Fibroblast of skin of right biceps (primary cell): ENCODE measurements at regions not wholly inside any gene's neighbourhood (a gene's known extent, or its start where the extent isn't known, plus 50 kb on each side); places are given as distances from the start of the nearest gene placed in this dataset.
"Not testable (repeated sequence)": the region's sequence is repeated elsewhere in the genome, so short reads cannot be mapped to it uniquely, and the experiment has no call there.

Experiments
- DNase-seq: peaks from one replicate; pipeline ENCODE4 v3.0.0-alpha.2; 2013

GRCh38 chr14:45551240-45551820, 298.3 kb upstream of the MIS18BP1 start:
- not testable (repeated sequence) for DNase-seq

- no peak for DNase-seq
Observed at GRCh38 chr14:45531022-45531421, 278.0 kb upstream of the MIS18BP1 start.

- peak; percentile 4 for DNase-seq
Observed at GRCh38 chr14:45526715-45527549, 273.9 kb upstream of the MIS18BP1 start.

- DNase-seq, result no peak
Observed at GRCh38 chr14:45519766-45520165, 266.8 kb upstream of the MIS18BP1 start.

- DNase-seq, result no peak
Observed at GRCh38 chr14:45492876-45493275, 239.9 kb upstream of the MIS18BP1 start.

- DNase-seq, result no peak
Observed at GRCh38 chr14:45491914-45492313, 238.9 kb upstream of the MIS18BP1 start.

GRCh38 chr14:45486599-45486998, 233.6 kb upstream of the MIS18BP1 start:
- no peak for DNase-seq

- DNase-seq, result no peak
Observed at GRCh38 chr14:45467023-45467422, 214.0 kb upstream of the MIS18BP1 start.

GRCh38 chr14:45434221-45434620, 181.2 kb upstream of the MIS18BP1 start:
- no peak for DNase-seq

GRCh38 chr14:45426685-45427282, 173.8 kb upstream of the MIS18BP1 start:
- DNase-seq, result peak; percentile 41

- DNase-seq, result no peak
Observed at GRCh38 chr14:45406942-45407341, 153.9 kb upstream of the MIS18BP1 start.

GRCh38 chr14:45400950-45401640, 148.1 kb upstream of the MIS18BP1 start:
- no peak for DNase-seq

GRCh38 chr14:45400509-45400908, 147.5 kb upstream of the MIS18BP1 start:
- DNase-seq, result no peak

GRCh38 chr14:45381091-45381490, 128.1 kb upstream of the MIS18BP1 start:
- no peak for DNase-seq

- DNase-seq, result peak; percentile 19
Observed at GRCh38 chr14:45377166-45377565, 124.2 kb upstream of the MIS18BP1 start.

GRCh38 chr14:45373877-45374276, 120.9 kb upstream of the MIS18BP1 start:
- DNase-seq, result no peak

GRCh38 chr14:45364565-45365156, 111.7 kb upstream of the MIS18BP1 start:
- no peak for DNase-seq

GRCh38 chr14:45362505-45362904, 109.5 kb upstream of the MIS18BP1 start:
- DNase-seq, result no peak

GRCh38 chr14:45361727-45362126, 108.7 kb upstream of the MIS18BP1 start:
- peak; percentile 46 for DNase-seq

- DNase-seq, result peak; percentile 77
Observed at GRCh38 chr14:45359746-45360145, 106.7 kb upstream of the MIS18BP1 start.

GRCh38 chr14:45332360-45332988, 79.5 kb upstream of the MIS18BP1 start:
- no peak for DNase-seq

- DNase-seq, result no peak
Observed at GRCh38 chr14:45308745-45309397, 55.9 kb upstream of the MIS18BP1 start.
